Neural cell (in vitro differentiated cells): ENCODE measurements at regions not wholly inside any gene's neighbourhood (a gene's known extent, or its start where the extent isn't known, plus 50 kb on each side); places are given as distances from the start of the nearest gene placed in this dataset.

Experiments
- H2AFZ ChIP-seq: fragments of 200-600, 300-800 bp; sonication (generic), shearing (Covaris generic); 2 replicates; pipeline ENCODE4 v1.6.0; 2014; ENCODE audit warnings: low read depth, mild to moderate bottlenecking, antibody characterized with exemption, low read length, moderate library complexity
- H3F3A ChIP-seq: fragments of 200-600 bp; shearing (Covaris generic); 2 replicates; pipeline ENCODE4 v1.6.1; 2016; ENCODE audit warnings: mild to moderate bottlenecking, moderate library complexity, mixed read lengths, antibody characterized with exemption, low read length; ENCODE audit not compliant: insufficient read depth, poor library complexity, severe bottlenecking
- H3K27ac ChIP-seq: fragments of 200-600, 300-800 bp; sonication (generic), shearing (Covaris generic); 2 replicates; pipeline ENCODE4 v1.5.1; 2014; ENCODE audit warnings: mild to moderate bottlenecking, low read length, moderate library complexity
- H3K27me3 ChIP-seq: fragments of 300-800, 200-600 bp; sonication (generic), shearing (Covaris generic); 2 replicates; pipeline ENCODE4 v1.6.0; 2014; ENCODE audit warnings: mild to moderate bottlenecking, low read depth, low read length, moderate library complexity; ENCODE audit not compliant: insufficient read depth
- H3K36me3 ChIP-seq: fragments of 300-800, 200-600 bp; sonication (generic), shearing (Covaris generic); 2 replicates; pipeline ENCODE4 v1.5.1; 2014; ENCODE audit warnings: mild to moderate bottlenecking, antibody characterized with exemption, low read length, moderate library complexity; ENCODE audit not compliant: insufficient read depth
- H3K4me2 ChIP-seq: fragments of 300-800, 200-600 bp; sonication (generic), shearing (Covaris generic); 2 replicates; pipeline ENCODE4 v1.6.0; 2014; ENCODE audit warnings: mild to moderate bottlenecking, low read length
- H3K4me3 ChIP-seq: fragments of 300-800, 200-600 bp; sonication (generic), shearing (Covaris generic); 2 replicates; pipeline ENCODE4 v1.5.1; 2014; ENCODE audit warnings: mild to moderate bottlenecking, low read length, moderate library complexity
- H3K79me2 ChIP-seq: fragments of 200-600 bp; shearing (Covaris generic); replicated peaks from 2 replicates; pipeline ENCODE4 v1.6.0; 2014; ENCODE audit warnings: mild to moderate bottlenecking, low read length, moderate library complexity; ENCODE audit not compliant: insufficient read depth
- H3K9ac ChIP-seq: fragments of 300-800, 200-600 bp; sonication (generic), shearing (Covaris generic); 2 replicates; pipeline ENCODE4 v1.6.1; 2016; ENCODE audit warnings: mild to moderate bottlenecking, low read length, mixed read lengths
- H3K9me2 ChIP-seq: fragments of 200-600 bp; shearing (Covaris generic); 2 replicates; pipeline ENCODE4 v1.6.1; 2016; ENCODE audit warnings: mild to moderate bottlenecking, low read length, mixed read lengths; ENCODE audit not compliant: insufficient read depth
- H3K9me3 ChIP-seq: fragments of 200-600, 300-800 bp; sonication (generic), shearing (Covaris generic); 2 replicates; pipeline ENCODE4 v1.6.1; 2016; ENCODE audit warnings: mild to moderate bottlenecking, mixed run types, low read length, moderate library complexity, mixed read lengths
- H4K20me1 ChIP-seq: fragments of 200-600 bp; shearing (Covaris generic); 2 replicates; pipeline ENCODE4 v1.6.1; 2016; ENCODE audit warnings: mild to moderate bottlenecking, mixed run types; ENCODE audit not compliant: insufficient read depth
- EP300 ChIP-seq: fragments of 450-650 bp; conservative IDR thresholded peaks from 2 replicates; pipeline ENCODE4 v1.6.1; 2014; ENCODE audit warnings: antibody characterized with exemption, mild to moderate bottlenecking, moderate library complexity; ENCODE audit not compliant: poor library complexity, severe bottlenecking
- EZH2 ChIP-seq: fragments of 200-600, 300-800 bp; shearing (Covaris generic), sonication (generic); IDR thresholded peaks from 2 replicates; pipeline ENCODE4 v1.6.1; 2014; ENCODE audit warnings: antibody characterized with exemption, low read length, borderline replicate concordance, mild to moderate bottlenecking; ENCODE audit not compliant: insufficient read depth, poor library complexity, severe bottlenecking
- MXI1 ChIP-seq: fragments of 450-650 bp; conservative IDR thresholded peaks from 2 replicates; pipeline ENCODE4 v1.6.1; 2014; ENCODE audit warnings: antibody characterized with exemption, mild to moderate bottlenecking; ENCODE audit not compliant: poor library complexity, severe bottlenecking
- POLR2AphosphoS5 ChIP-seq: IDR thresholded peaks from 2 replicates; pipeline ENCODE4 v1.6.1; 2012
- RAD21 ChIP-seq: fragments of 450-650 bp; conservative IDR thresholded peaks from 2 replicates; pipeline ENCODE4 v1.6.1; 2014; ENCODE audit warnings: antibody characterized with exemption, mild to moderate bottlenecking, moderate library complexity
- REST ChIP-seq: IDR thresholded peaks from 2 replicates; pipeline ENCODE4 v1.6.1; 2012; ENCODE audit warnings: borderline replicate concordance
- SMC3 ChIP-seq: fragments of 450-650 bp; conservative IDR thresholded peaks from 2 replicates; pipeline ENCODE4 v1.6.1; 2014; ENCODE audit warnings: antibody characterized with exemption, mild to moderate bottlenecking, moderate library complexity; ENCODE audit not compliant: poor library complexity
- TAF1 ChIP-seq: IDR thresholded peaks from 2 replicates; pipeline ENCODE4 v1.6.1; 2012; ENCODE audit warnings: low read depth
- TF ChIP-seq, protein P1 (sequence below): fragments of 450-650 bp; IDR thresholded peaks from 2 replicates; pipeline ENCODE4 v1.5.1; 2014; ENCODE audit warnings: antibody characterized with exemption, mild to moderate bottlenecking, moderate library complexity; ENCODE audit not compliant: poor library complexity, severe bottlenecking

DNA sequence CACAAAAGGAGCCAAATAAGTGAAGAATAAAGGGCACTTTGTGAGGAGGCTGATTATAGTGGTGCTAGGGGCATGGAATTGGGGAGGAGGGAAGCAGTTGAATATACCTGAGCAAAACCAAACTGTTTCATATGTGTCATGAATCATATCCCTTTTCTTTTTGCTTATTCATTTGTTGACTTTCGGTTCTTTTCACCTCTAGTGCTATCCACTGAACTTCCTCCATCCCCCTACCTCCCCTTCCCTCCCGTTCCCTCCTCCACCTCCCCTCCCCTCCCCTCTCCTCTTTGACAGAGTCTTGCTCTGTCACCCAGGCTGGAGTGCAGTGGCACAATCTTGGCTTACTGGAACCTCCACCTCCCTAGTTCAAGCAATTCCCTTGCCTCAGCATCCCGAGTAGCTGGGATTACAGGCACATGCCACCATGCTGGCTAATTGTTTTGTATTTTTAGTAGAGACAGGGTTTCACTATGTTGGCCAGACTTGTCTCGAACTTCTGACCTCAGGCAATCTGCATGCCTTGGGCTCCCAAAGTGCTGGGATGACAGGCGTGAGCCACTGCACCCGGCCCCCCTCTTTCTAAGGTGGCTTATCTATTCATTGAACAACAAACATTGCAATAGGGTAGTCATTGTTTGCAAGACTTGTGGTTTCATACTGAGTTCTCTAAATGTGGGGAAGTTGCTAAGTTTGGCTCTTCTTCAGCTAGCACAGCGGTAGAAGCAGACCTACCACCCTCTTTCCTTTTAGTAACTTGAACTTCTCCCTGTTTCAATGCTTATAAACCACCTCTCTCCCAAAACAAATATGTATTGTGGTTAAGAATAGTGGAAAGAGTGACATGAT, 150.4 kb upstream of the PRPS1L1 start:
- TF ChIP-seq, protein P1, sequence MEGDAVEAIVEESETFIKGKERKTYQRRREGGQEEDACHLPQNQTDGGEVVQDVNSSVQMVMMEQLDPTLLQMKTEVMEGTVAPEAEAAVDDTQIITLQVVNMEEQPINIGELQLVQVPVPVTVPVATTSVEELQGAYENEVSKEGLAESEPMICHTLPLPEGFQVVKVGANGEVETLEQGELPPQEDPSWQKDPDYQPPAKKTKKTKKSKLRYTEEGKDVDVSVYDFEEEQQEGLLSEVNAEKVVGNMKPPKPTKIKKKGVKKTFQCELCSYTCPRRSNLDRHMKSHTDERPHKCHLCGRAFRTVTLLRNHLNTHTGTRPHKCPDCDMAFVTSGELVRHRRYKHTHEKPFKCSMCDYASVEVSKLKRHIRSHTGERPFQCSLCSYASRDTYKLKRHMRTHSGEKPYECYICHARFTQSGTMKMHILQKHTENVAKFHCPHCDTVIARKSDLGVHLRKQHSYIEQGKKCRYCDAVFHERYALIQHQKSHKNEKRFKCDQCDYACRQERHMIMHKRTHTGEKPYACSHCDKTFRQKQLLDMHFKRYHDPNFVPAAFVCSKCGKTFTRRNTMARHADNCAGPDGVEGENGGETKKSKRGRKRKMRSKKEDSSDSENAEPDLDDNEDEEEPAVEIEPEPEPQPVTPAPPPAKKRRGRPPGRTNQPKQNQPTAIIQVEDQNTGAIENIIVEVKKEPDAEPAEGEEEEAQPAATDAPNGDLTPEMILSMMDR: no peak
- TF ChIP-seq POLR2AphosphoS5 (no peak), EP300 (no peak), REST (no peak), RAD21 (no peak), SMC3 (no peak), MXI1 (no peak), TAF1 (no peak), EZH2 (no peak)
- Histone ChIP-seq H3K36me3 (no peaks in the 10 kb centered on the region), H3K9me2 (no peaks in the 10 kb centered on the region), H2AFZ (no peak overlapping the region), H3K9ac (no peak overlapping the region), H3K4me3 (no peak overlapping the region), H3F3A (no peaks in the 10 kb centered on the region), H4K20me1 (no peaks in the 10 kb centered on the region), H3K27me3 (no peaks in the 10 kb centered on the region), H3K27ac (no peak overlapping the region), H3K9me3 (no peaks in the 10 kb centered on the region), H3K79me2 (no peaks in the 10 kb centered on the region), H3K4me2 (no peak overlapping the region)

- no peaks in the 10 kb centered on the region for H4K20me1 ChIP-seq
- no peaks in the 10 kb centered on the region for H3K9me3 ChIP-seq
- no peaks in the 10 kb centered on the region for H3F3A ChIP-seq
- H3K4me2 ChIP-seq: no peak overlapping the region
- no peak overlapping the region for H3K9ac ChIP-seq
- H3K4me3 ChIP-seq: no peak overlapping the region
- H3K36me3 ChIP-seq: no peaks in the 10 kb centered on the region
- no peaks in the 10 kb centered on the region for H3K79me2 ChIP-seq
- H3K27me3 ChIP-seq: no peaks in the 10 kb centered on the region
- H2AFZ ChIP-seq: no peak overlapping the region
- TF ChIP-seq POLR2AphosphoS5: no peak
- TF ChIP-seq EZH2: no peak
- TF ChIP-seq EP300: no peak
- TF ChIP-seq, protein P1: no peak
- TF ChIP-seq REST: no peak
- no peak for TF ChIP-seq MXI1
- no peak for TF ChIP-seq RAD21
- no peak for TF ChIP-seq SMC3
- no peak for TF ChIP-seq TAF1
- H3K27ac ChIP-seq: no peak overlapping the region
- H3K9me2 ChIP-seq: no peaks in the 10 kb centered on the region
Measured at GRCh38 chr7:18179093-18179492, 151.4 kb upstream of the PRPS1L1 start.
